DND-41 (cell line): ENCODE measurements at regions not wholly inside any gene's neighbourhood (a gene's known extent, or its start where the extent isn't known, plus 50 kb on each side); places are given as distances from the start of the nearest gene placed in this dataset.
A peak's percentile ranks its signal among the peaks of the same experiment; 100 is the strongest.

Source experiments
- ATAC-seq: fragments of 200-7000 bp; cut with Tn5 transposase; 3 replicates; pipeline ENCODE4 v1.9.1; 2021; ENCODE audit warnings: low read depth; ENCODE audit not compliant: insufficient read depth
- DNase-seq: peaks from one replicate; pipeline ENCODE4 v3.0.0-alpha.2; 2020
- H2AFZ ChIP-seq: 2 replicates; pipeline ENCODE4 v1.6.0; 2012; ENCODE audit warnings: low read depth, low read length
- H3K27ac ChIP-seq: 2 replicates; pipeline ENCODE4 v1.5.1; 2012; ENCODE audit warnings: low read length, inconsistent platforms
- H3K27me3 ChIP-seq: fragments of 200-600 bp; sonication (generic); 2 replicates; pipeline ENCODE4 v1.6.0; 2012; ENCODE audit warnings: low read length, mild to moderate bottlenecking, inconsistent platforms; ENCODE audit not compliant: insufficient read depth, poor library complexity
- H3K36me3 ChIP-seq: 2 replicates; pipeline ENCODE4 v1.5.1; 2012; ENCODE audit warnings: low read length, inconsistent platforms; ENCODE audit not compliant: insufficient read depth
- H3K4me1 ChIP-seq: 2 replicates; pipeline ENCODE4 v1.5.1; 2012; ENCODE audit warnings: mild to moderate bottlenecking, low read length; ENCODE audit not compliant: insufficient read depth
- H3K4me2 ChIP-seq: 2 replicates; pipeline ENCODE4 v1.6.0; 2012; ENCODE audit warnings: mild to moderate bottlenecking, moderate library complexity, low read length, inconsistent platforms; ENCODE audit not compliant: insufficient read depth
- H3K4me3 ChIP-seq, 2 experiments: fragments of 200-600 bp in 1 of 2; shearing (Covaris generic) in 1 of 2; 2 replicates each; pipeline ENCODE4 v1.5.1; 2012 to 2016; ENCODE audit warnings: inconsistent platforms in 2 of 2, low read length in 2 of 2, mild to moderate bottlenecking in 2 of 2, low read depth in 1 of 2, moderate library complexity in 1 of 2
- H3K79me2 ChIP-seq: 2 replicates; pipeline ENCODE4 v1.6.0; 2012; ENCODE audit warnings: low read length, inconsistent platforms; ENCODE audit not compliant: insufficient read depth
- H3K9ac ChIP-seq: 2 replicates; pipeline ENCODE4 v1.6.0; 2012; ENCODE audit warnings: low read depth, mild to moderate bottlenecking, inconsistent platforms, low read length, moderate library complexity
- H3K9me3 ChIP-seq: 2 replicates; pipeline ENCODE4 v1.5.1; 2012; ENCODE audit warnings: low read length, moderate library complexity, mild to moderate bottlenecking, inconsistent platforms; ENCODE audit not compliant: insufficient read depth, severe bottlenecking
- H4K20me1 ChIP-seq: 2 replicates; pipeline ENCODE4 v1.6.0; 2012; ENCODE audit warnings: low read length; ENCODE audit not compliant: insufficient read depth
- EZH2 ChIP-seq: IDR thresholded peaks from 3 replicates; pipeline ENCODE4 v1.6.1; 2012; ENCODE audit warnings: borderline replicate concordance, low read depth, mild to moderate bottlenecking, moderate library complexity, low read length, inconsistent platforms; ENCODE audit not compliant: severe bottlenecking
- TF ChIP-seq, protein P1 (sequence below): IDR thresholded peaks from 2 replicates; pipeline ENCODE4 v1.5.1; 2012; ENCODE audit warnings: borderline replicate concordance, low read length, moderate library complexity, mild to moderate bottlenecking; ENCODE audit not compliant: poor library complexity, severe bottlenecking; ENCODE audit errors: extremely low read depth

DNA sequence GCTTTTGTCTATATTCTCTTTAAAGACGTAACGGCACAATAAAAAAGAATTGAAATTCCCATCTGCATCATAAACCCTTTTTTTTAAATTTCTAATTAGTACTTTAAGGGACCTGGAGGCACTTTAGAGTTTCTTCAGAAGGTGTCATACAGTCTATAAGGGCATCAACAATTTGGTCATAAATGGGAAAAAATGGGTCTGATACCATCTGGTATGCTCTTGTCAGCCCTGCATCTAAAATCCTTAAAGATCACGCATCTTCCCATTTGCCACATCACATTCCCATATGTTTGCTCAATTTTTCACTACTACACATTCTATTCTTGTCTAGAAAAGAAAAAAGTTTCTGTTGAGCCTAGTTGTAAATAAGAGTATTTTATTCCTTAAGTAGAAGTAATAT lies 53.8 kb downstream of the COX7C start:
- H3K27me3 ChIP-seq = no peaks in the 10 kb centered on the region
- no peak overlapping the region for H3K4me2 ChIP-seq
- H3K36me3 ChIP-seq = no peaks in the 10 kb centered on the region
- TF ChIP-seq EZH2 = no peak
- TF ChIP-seq, protein P1, sequence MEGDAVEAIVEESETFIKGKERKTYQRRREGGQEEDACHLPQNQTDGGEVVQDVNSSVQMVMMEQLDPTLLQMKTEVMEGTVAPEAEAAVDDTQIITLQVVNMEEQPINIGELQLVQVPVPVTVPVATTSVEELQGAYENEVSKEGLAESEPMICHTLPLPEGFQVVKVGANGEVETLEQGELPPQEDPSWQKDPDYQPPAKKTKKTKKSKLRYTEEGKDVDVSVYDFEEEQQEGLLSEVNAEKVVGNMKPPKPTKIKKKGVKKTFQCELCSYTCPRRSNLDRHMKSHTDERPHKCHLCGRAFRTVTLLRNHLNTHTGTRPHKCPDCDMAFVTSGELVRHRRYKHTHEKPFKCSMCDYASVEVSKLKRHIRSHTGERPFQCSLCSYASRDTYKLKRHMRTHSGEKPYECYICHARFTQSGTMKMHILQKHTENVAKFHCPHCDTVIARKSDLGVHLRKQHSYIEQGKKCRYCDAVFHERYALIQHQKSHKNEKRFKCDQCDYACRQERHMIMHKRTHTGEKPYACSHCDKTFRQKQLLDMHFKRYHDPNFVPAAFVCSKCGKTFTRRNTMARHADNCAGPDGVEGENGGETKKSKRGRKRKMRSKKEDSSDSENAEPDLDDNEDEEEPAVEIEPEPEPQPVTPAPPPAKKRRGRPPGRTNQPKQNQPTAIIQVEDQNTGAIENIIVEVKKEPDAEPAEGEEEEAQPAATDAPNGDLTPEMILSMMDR = no peak
- H3K9ac ChIP-seq = no peak overlapping the region
- H3K4me1 ChIP-seq = no peaks in the 10 kb centered on the region
- no peak overlapping the region for H3K4me3 ChIP-seq
- no peaks in the 10 kb centered on the region for H3K79me2 ChIP-seq
- H2AFZ ChIP-seq = no peak overlapping the region
- H4K20me1 ChIP-seq = no peaks in the 10 kb centered on the region
- no peak overlapping the region for H3K27ac ChIP-seq
- DNase-seq (no peak), ATAC-seq (no peak)
- H3K9me3 ChIP-seq = no peaks in the 10 kb centered on the region

DNA sequence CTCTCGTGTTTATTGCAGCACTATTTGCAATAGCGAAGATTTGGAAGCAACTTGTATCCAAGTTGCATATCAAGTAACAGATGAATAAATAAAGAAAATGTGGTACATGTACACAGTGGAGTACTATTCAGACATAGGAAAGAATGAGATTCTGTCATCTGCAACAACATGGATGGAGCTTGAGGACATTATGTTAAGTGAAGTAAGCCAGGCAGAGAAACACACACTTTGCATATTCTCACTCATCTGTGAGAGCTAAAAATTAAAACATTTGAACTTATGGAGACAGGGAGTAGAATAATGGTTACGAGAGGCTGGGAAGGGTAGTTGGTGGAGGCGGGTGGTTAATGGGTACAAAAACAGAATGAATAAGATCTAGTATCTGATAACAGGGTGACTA lies 56.3 kb downstream of the COX7C start:
- Histone ChIP-seq H3K27me3 (no peaks in the 10 kb centered on the region), H3K36me3 (no peaks in the 10 kb centered on the region), H3K9ac (no peak overlapping the region), H3K4me3 (no peak overlapping the region), H3K9me3 (no peaks in the 10 kb centered on the region), H2AFZ (no peak overlapping the region), H3K27ac (no peak overlapping the region), H3K4me2 (no peak overlapping the region), H3K4me1 (no peaks in the 10 kb centered on the region), H3K79me2 (no peaks in the 10 kb centered on the region), H4K20me1 (no peaks in the 10 kb centered on the region)
- ATAC-seq = no peak
- TF ChIP-seq, protein P1 = no peak
- no peak for TF ChIP-seq EZH2
- DNase-seq = no peak

DNA sequence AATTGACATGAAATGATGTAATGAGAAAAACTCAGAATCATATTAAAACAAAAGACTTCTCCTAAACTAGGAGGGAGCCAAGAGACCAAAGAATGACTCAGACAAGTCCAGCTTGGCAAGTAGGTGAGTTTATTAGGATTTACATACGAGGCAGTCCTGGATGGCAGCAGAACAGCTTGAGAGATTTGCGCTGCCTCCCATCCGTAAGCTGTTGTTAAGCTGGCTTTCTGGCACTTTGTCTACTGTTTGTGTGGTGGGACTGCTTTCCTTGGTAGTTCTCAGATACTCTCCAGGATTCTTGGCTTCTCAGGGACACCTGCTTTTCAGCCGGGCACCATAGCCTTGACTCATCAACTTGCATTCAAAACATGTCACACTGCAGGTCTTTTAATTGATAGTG lies 57.6 kb downstream of the COX7C start:
- no peak for TF ChIP-seq EZH2
- TF ChIP-seq, protein P1 = no peak
- Histone ChIP-seq H3K4me1 (no peaks in the 10 kb centered on the region), H3K79me2 (no peaks in the 10 kb centered on the region), H3K36me3 (no peaks in the 10 kb centered on the region), H3K27ac (no peak overlapping the region), H2AFZ (no peak overlapping the region), H3K27me3 (no peaks in the 10 kb centered on the region), H3K4me2 (no peak overlapping the region), H3K9me3 (no peaks in the 10 kb centered on the region), H4K20me1 (no peaks in the 10 kb centered on the region), H3K9ac (no peak overlapping the region), H3K4me3 (no peak overlapping the region)
- DNase-seq (no peak), ATAC-seq (no peak)

DNA sequence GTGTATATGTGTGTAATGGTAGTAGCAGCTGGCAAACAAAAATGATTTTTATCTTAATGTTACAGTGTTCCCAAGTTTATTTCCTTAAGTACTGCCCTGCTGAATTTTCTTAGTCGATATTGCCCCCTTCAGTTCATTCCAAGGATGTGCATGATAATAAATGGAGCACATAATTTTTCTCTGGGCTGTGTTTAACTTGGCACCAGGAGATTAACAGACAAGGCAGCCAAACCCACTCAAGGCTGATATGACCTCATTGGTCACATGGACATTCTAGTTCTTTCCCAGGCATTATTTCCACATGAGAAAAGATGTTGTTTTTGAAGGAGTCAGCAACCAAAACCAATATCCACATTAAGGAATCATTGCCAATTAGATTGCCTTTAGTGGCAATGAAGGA lies 61.8 kb downstream of the COX7C start:
- Histone ChIP-seq H3K27me3 (no peaks in the 10 kb centered on the region), H3K79me2 (no peaks in the 10 kb centered on the region), H3K4me3 (no peak overlapping the region), H4K20me1 (no peaks in the 10 kb centered on the region), H3K4me1 (no peaks in the 10 kb centered on the region), H3K36me3 (no peaks in the 10 kb centered on the region), H2AFZ (no peak overlapping the region), H3K27ac (no peak overlapping the region), H3K4me2 (no peak overlapping the region), H3K9me3 (no peaks in the 10 kb centered on the region), H3K9ac (no peak overlapping the region)
- TF ChIP-seq EZH2 = no peak
- TF ChIP-seq, protein P1 = peak; percentile 75
- DNase-seq (no peak), ATAC-seq (peak; percentile 69)
